HG02870 (cell line): ENCODE measurements at regions not wholly inside any gene's neighbourhood (a gene's known extent, or its start where the extent isn't known, plus 50 kb on each side); places are given as distances from the start of the nearest gene placed in this dataset.

Experiments
- ATAC-seq: cut with Tn5 transposase; IDR thresholded peaks from one replicate; pipeline ENCODE4 v1.9.1; 2021; ENCODE audit warnings: mild to moderate bottlenecking, moderate library complexity; ENCODE audit not compliant: unreplicated experiment

DNA sequence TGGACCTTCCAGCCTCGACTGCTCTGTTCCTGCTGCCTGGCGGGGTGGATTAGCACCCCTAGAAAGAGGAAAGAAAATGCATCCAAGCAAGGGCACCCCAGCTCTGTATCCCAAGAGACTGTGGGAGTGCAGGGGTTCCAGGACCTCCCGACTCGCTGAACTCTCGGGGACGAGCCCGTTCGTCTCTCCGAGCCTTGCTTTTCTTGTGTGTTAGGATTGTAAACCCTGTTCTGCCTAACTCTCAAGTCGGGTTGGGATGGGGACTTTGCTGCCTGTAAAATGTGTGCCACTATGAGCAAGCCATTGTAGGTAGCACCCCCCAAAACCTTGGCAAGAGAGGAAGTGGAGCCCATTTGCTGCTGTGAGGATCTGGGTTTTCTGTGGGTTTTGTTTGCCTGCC lies 73.2 kb upstream of the VRK1 start:
- no peak for ATAC-seq

DNA sequence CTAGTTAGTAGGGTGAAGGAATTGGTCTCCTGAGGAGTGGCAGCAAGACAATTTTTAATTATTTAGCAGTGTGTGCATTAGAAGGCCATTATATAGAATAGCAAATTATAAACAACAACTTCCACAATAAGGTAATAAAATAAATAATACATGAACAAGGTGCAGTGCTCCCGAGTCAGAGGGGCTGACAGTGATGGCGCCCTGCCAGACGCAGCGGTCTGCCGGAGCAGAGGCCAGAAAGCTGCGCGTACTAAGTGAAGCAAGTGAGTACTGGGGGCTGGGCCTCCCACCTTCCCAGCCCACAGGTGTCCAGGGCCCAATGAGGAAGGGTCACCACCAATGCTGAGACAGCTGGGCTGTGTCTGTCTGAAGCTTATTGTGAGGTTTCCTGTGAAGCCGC lies 72.0 kb upstream of the VRK1 start:
- no peak for ATAC-seq

DNA sequence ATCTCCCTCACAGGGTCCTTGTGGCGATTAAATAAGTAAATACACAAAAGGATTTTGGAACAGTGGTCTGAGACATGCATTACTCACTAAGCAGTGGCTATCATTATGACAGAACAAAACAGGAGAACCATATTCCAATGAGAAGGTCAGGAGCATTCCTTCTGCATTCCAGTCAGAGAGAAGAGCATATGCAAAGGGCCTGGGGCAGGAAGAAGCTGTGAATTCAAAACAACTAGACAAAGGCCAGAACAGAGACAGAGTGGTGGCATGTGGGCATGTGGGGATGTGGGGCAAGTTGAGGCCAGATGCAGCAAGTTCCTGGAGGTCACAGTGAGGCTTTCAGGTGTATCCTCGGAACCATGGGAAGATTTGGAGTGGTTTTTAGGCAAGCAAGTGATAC lies 70.1 kb upstream of the VRK1 start:
- ATAC-seq: no peak

DNA sequence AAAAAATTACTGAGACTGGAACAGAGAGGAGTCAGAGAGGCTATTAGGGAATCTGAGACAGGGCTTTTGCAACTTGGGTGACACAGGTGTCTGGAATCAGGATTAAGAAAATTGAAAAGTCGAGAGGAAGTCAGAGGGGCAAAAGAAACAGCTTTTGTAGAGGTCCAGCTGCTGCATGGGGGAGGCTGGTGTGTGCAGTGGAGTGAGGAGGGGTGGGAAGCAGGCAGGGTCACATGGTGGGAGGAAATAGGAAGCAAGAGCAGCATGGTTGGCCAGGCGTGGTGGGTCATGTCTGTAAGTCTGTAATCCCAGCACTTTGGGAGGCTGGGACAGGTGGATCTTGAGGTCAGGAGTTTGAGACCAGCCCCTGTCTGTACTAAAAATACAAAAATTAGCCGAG lies 69.7 kb upstream of the VRK1 start:
- ATAC-seq: no peak

DNA sequence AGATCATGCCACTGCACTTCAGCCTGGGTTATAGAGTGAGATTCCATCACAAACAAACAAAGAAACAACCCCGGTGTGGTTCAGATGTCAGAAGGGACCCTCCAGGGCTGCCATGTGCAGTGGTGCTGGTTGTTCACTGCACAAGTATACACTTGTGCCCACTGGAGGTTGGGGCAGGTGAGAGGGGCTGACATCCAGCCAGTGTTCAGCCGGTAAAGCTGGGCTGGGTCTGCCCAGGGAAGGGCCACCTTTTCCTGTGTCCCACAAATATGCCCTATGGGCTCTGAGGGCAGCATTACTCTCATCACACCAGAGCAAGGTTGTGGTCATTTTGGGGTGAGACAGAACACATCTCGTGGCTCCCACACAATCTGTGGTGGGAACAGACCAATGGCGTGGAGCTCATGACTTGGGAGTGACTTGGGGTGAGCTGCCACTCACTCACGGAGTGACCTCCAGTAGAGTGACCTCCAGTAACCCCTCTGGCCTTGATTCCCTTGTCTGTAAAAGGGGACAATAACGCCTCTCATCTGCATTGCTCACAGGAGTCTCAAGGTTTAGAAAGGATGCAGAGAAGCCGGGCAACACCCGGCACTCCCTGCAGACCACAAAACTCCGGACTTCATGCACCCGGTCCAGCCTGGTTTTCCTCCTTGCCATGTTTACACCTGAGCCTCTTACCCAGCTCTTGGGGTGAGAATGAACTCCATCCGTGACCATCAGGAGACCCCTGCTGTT lies 69.0 kb upstream of the VRK1 start:
- ATAC-seq: no peak

DNA sequence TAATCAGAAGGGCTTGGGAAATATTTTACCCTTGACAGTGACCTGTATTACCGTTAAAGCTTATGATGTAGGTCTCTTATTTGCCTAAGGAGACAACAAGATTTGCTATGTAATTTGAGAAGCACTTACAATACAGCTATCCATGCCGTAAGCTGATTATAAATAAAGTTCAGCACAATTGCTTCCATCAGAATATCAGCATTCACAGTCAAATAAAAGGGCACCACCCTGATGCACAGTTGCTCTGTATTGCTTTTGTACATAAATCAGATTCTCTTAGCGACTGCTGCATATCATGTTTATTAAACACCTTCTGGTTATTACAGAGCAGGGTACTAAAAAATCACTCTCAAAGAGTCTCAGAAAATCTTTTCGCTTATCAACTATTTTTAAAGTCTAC lies 67.3 kb upstream of the VRK1 start:
- no peak for ATAC-seq

DNA sequence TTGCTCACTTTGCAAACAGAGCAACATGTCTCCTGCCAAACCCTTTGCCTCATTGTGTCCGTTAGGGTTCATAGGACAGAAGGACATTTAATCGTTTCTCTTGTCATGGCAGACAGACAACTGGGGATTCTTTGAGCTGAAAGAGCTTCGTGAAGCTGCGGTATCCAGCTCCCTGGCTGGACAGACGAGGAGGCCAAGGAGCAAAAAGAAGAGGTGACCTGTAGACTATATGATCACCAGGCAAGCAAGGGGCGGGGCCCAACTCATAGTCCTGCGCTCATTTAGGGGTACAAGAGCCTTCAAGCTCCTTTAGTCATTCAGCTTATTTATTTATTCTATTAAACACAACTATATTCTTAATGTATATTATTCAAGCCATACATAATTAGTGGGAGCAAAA lies 66.8 kb upstream of the VRK1 start:
- ATAC-seq: no peak

DNA sequence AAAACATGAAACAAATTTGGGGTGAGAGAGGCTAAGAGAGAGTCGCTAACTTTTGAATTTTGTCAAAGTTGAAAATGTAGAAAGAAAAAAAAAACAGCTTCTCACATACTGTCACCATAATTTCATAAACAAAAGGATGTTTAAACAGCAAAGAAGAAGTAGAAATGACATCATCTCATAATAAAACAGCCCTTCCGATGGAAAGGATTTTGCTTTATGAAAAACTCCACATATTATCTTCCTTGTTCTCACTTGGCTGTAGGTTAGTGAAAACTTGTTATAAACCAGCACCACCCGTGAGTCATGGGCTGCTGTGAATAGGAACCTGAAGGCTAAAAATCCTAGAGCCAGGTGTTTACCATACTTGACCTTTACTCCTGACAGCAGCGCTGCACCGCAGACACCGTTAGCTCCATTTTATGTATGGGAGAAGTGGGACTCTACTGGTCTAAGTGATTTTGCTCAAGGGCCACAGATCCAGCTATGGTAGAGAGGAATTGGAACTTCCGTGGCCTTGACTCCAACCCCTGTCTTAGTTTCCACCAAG lies 63.0 kb upstream of the VRK1 start:
- ATAC-seq: no peak

DNA sequence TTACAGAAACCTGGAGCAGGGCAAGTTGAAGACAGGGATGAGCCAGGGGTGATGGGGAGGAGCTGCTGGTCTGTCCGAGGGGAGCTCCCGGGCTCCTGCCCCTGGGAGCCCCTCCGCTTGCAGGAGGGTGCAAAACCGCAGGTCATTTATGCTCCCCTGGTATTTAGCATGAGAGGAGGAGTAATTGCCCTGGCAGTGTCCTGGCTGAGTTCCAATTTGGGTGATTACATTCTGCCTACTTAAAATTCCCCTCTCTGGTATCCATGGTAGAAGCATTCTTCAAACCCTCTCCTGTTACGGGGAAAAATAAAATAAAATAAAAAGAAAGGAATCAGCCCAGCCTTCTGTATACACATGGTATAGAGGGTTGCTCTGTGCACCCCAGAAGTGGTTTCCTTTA lies 61.7 kb upstream of the VRK1 start:
- no peak for ATAC-seq

DNA sequence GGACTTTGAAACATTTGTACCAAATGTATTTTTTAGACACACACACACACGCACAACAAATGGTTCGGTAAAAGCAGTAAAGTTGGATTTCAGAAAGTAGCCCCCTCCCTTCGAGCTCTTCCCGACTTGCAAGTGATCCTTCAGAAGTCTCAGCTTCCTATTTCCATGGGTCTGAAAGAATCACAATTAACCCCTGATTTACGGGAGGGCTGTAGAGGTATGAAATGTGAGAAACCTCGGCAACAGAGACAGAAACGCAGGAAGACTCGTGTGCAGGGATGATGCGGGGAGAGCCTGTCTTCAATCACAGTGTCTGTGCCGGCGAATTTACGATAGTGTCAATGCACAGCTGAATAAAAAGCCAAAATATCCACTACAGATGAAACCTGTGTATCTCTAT lies 60.7 kb upstream of the VRK1 start:
- ATAC-seq: no peak

DNA sequence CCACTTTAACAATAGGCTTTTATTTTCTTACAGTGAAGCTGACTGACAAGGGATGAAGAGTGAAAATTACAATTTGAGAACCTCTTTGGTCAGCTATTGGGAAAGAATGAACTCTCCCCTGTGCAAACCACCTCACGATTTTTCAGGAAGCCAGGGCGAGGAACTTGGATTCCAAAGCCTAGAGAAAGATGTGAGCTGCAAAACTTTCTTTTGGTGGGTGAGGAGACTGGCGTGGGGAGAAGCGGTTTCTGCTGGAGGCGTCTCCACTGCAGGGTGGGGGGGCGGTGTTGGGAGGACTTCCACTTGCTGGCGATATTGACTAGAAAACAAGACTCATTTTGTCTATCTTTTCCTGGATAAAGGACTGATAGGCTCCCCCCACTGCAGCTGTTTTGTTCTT lies 59.3 kb upstream of the VRK1 start:
- ATAC-seq: no peak

DNA sequence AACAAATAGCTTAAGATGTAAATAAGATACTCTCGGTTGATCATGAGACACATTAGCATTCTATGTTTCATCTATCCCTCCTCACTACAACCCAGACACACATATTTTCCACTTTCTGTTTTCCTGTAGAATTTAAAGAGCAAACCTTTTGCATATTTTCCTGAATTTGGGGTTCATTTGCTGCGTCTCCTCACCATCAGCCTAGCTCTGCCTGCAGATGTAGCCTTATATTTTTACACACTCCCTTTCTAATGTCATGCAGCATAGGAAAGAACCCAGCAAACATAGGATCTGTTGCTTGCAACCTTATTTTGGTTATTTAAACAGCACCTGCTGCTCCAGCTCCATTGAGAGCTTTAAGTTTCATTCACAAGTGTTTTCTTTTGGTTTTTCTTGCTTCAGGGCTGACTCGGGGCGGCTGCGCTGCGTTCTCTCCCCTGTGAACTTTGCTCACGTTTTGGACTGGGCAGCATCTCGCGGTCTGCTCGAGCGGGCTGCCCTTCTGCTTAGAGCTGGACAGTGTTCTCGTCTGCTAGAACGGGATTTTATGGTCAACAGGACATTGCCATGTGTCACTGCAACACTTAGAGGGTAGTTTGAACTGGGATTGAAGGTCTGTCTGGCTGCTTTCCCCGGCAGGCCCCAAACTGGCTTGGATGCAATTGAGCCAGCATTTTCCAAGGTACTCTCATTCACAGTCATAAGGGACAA lies 57.8 kb upstream of the VRK1 start:
- no peak for ATAC-seq

DNA sequence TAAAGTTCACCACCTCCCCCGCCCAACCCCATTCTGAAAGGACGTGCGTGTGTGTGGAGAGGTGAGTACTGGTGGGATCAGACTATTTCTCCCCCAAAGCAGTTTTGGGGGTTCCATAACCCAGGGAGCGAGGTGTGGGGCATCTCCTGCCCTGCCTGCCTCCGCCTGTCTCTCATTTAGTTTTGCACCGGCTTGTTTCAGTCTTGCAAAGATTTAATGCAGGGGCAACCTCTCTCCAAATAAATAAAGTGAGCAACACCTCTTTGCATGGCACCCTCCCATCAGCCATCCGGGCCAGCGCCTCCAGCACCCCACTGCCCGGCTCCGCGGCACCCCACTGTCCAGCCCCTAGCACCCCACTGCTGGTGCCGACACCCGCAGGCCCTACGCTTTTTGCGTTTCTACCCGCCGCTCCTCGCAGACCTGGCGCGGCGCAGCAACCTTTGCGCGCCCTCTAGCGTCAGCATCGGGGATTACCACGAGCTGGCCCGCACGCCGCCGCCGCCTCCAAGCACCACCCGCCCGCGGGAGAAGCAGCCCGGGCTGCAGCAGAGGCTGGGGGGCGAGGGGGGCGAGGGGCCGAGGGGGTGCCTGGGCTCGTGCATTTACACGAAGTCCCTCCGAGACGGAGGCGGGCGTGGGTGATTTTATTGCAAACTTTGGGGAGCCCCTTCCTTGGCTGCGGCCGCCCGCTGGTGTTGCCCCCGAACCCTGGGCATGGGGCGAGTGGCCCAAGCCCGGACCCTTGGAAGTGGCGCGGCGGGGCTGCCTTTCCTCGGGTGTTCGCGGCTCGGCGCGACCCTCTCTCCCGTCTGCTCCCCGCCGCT lies 55.8 kb upstream of the VRK1 start:
- ATAC-seq: peak; percentile 72

DNA sequence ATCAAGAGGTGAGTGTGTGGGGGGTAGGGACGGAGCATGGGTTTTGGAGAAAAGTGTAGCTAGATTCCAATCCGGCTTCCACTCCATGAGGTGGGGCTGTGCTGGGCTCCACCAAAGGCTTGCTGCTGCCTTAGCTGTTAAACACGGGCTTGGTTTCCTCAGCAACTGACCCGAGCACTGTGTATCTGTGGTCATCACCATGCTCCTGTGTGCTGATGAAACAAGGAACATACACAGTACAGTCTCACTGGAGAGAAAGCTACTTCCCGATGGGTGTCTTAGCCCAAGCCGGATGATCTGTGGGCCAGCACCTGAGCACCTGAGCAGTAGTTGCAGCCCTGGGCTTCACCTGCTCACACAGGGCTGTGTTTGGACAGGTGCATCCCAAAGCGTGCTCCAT lies 52.9 kb upstream of the VRK1 start:
- no peak for ATAC-seq

DNA sequence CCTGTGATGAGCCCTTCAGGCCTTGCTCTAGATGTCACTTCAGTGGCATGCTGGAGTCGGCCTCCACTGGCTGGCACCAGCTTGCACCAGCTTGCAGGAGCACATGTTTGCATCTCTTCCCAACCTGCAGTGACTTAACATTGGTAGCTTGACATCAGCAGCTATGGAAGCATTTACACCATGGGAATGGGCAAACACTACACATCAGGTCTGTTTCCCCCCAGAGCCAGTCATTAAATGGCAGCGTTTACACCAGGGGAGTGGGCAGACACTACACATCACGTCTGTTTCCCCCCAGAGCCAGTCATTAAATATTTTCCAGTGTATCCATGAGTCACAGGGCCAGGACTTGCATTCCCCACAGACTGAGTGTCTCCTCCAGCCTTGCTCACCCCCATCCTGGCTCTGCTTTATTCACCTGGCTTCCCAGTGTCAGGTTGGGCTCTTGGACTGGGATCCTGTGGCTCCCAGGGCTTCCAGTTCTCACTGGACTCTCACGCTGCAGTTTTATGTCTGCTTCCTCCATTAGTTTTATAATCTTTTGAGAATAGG lies 51.6 kb upstream of the VRK1 start:
- no peak for ATAC-seq

DNA sequence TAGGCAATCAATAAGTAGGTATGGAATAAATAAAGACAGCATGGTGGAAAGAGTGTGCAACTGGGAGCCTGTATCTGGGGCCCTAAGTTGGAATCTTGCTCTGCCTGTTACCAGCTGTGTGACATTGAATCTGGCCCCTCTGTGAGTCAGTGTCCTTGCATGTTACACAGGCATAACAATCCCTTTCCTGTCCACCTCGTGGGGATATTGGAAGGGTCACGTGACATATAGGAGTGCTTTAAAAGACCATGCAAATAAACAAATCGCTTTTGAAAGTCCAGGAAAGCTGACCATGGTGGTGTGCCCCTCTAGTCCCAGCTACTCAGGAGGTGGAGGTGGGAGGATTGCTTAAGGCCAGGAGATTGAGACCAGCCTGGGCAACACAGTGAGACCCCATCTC lies 51.1 kb upstream of the VRK1 start:
- ATAC-seq: no peak

DNA sequence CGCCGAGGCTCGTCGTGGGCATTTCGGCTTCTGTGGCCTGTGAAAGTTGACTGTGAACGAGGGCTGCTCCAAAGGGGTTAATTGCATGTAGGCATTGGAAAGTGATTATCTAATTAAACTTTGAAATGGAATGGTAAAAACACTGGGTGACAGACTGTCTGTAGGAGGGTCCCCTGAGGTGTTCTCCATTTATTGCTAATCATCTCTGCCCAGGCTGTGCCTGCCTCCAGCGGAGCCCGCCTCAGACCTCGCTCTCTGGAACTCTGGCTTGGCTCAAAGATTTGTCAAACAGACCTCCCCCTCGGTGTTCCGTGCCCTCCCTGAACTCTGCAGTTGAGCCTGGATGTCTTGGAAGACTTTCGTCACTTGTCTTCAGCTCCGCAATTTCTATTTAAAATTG lies 50.2 kb upstream of the VRK1 start:
- ATAC-seq: no peak
